Stomach (tissue), 8 donors: ENCODE measurements at regions not wholly inside any gene's neighbourhood (a gene's known extent, or its start where the extent isn't known, plus 50 kb on each side); places are given as distances from the start of the nearest gene placed in this dataset.
"Not testable (repeated sequence)": the region's sequence is repeated elsewhere in the genome, so short reads cannot be mapped to it uniquely, and the experiment has no call there.

Experiments
- DNase-seq, 2 donors: peaks; one replicate each; pipeline versions ENCODE4 v3.0.0 to v3.0.0-alpha.2; 2013 to 2019
- H3K27ac ChIP-seq, 5 donors: fragments of 200-600 bp in 4 of 5; sonication (generic) in 4 of 5; one replicate each; pipeline ENCODE4 v1.5.1; 2013 to 2019; ENCODE audit warnings: mild to moderate bottlenecking in 1 of 5, moderate library complexity in 1 of 5
- H3K27me3 ChIP-seq, 3 donors: fragments of 200-600 bp; sonication (generic); one replicate each; pipeline ENCODE4 v1.5.1; 2017 to 2019; ENCODE audit warnings: mixed run types in 1 of 3
- H3K36me3 ChIP-seq, 4 donors: fragments of 200-600 bp; sonication (generic); 1 replicate in 3 of 4; 2 replicates in 1 of 4; pipeline ENCODE4 v1.5.1; 2016 to 2019
- H3K4me1 ChIP-seq, 4 donors: fragments of 200-600 bp; sonication (generic); one replicate each; pipeline ENCODE4 v1.5.1; 2016 to 2019
- H3K4me3 ChIP-seq, 4 donors: fragments of 200-600 bp; sonication (generic) in 3 of 4; one replicate each; pipeline ENCODE4 v1.5.1; 2016 to 2019; ENCODE audit warnings: mild to moderate bottlenecking in 1 of 4
- H3K9me3 ChIP-seq, 4 donors: fragments of 200-600 bp; sonication (generic); one replicate each; pipeline ENCODE4 v1.5.1; 2016 to 2019
- WGBS, 5 donors: extraction: QIAGEN DNeasy Blood & Tissue Kit in 3 of 5; methylation state at CpG; one replicate each; pipeline versions ENCODE4 v1.1.5 to v1.1.7; 2013 to 2018; 5-methylcytosine and 5-hydroxymethylcytosine counted together
- intact Hi-C: fragments of 100-400 bp; cut with DNase I; formaldehyde crosslinking; loops from one replicate; pipeline ENCODE4 v1.15.1; 2023; ENCODE audit warnings: low total_unique reads
- donor health status: healthy with polysubstance abuse.
- donor health status: Bipolar disorder and iron deficiency.
- donor health status: healthy.

GRCh38 chr2:87611416-87611815, 136.5 kb upstream of the PLGLB2 start:
- intact Hi-C loops, H3K4me3 ChIP-seq, H3K4me1 ChIP-seq, H3K27me3 ChIP-seq, DNase-seq, H3K9me3 ChIP-seq, H3K36me3 ChIP-seq, H3K27ac ChIP-seq: not testable (repeated sequence)
- WGBS, 5 donors, result no CpG with 5 or more reads among the region's 4 CpGs

GRCh38 chr2:87611956-87612355, 135.9 kb upstream of the PLGLB2 start:
- no CpG with 5 or more reads among the region's 2 CpGs for WGBS, 5 donors
- H3K4me3 ChIP-seq, H3K36me3 ChIP-seq, H3K27ac ChIP-seq, intact Hi-C loops, H3K4me1 ChIP-seq, H3K27me3 ChIP-seq, DNase-seq, H3K9me3 ChIP-seq: not testable (repeated sequence)

GRCh38 chr2:87614829-87615434, 133.0 kb upstream of the PLGLB2 start:
- DNase-seq, H3K27ac ChIP-seq, H3K27me3 ChIP-seq, H3K9me3 ChIP-seq, H3K4me3 ChIP-seq, H3K36me3 ChIP-seq, H3K4me1 ChIP-seq, intact Hi-C loops: not testable (repeated sequence)

GRCh38 chr2:87619121-87619520, 128.8 kb upstream of the PLGLB2 start:
- H3K27ac ChIP-seq, H3K36me3 ChIP-seq, intact Hi-C loops, DNase-seq, H3K4me3 ChIP-seq, H3K27me3 ChIP-seq, H3K4me1 ChIP-seq, H3K9me3 ChIP-seq: not testable (repeated sequence)

- H3K9me3 ChIP-seq, H3K27ac ChIP-seq, H3K4me1 ChIP-seq, H3K36me3 ChIP-seq, H3K27me3 ChIP-seq, intact Hi-C loops, H3K4me3 ChIP-seq, DNase-seq: not testable (repeated sequence)
- WGBS, 5 donors, result no CpG with 5 or more reads among the region's 4 CpGs
Observed at GRCh38 chr2:87621139-87621538, 126.7 kb upstream of the PLGLB2 start.

- H3K4me1 ChIP-seq, H3K9me3 ChIP-seq, intact Hi-C loops, H3K27me3 ChIP-seq, DNase-seq, H3K27ac ChIP-seq, H3K36me3 ChIP-seq, H3K4me3 ChIP-seq: not testable (repeated sequence)
- no CpG with 5 or more reads among the region's 4 CpGs for WGBS, 5 donors
Observed at GRCh38 chr2:87622720-87623119, 125.2 kb upstream of the PLGLB2 start.

GRCh38 chr2:87629491-87630458, 118.1 kb upstream of the PLGLB2 start:
- WGBS, 5 donors, result 72 to 81% (median 76%) methylated on average over 5 to 9 of the region's 10 CpGs
- H3K27me3 ChIP-seq, DNase-seq, H3K27ac ChIP-seq, H3K4me1 ChIP-seq, H3K9me3 ChIP-seq, H3K36me3 ChIP-seq, intact Hi-C loops, H3K4me3 ChIP-seq: not testable (repeated sequence)

- H3K27ac ChIP-seq, DNase-seq, H3K36me3 ChIP-seq, H3K27me3 ChIP-seq, H3K9me3 ChIP-seq, intact Hi-C loops, H3K4me3 ChIP-seq, H3K4me1 ChIP-seq: not testable (repeated sequence)
- 80 to 100% methylated on average over 1 of the region's 5 CpGs; no CpG with 5 or more reads in 3 of the 5 donors for WGBS, 5 donors
Observed at GRCh38 chr2:87630892-87631291, 117.0 kb upstream of the PLGLB2 start.

- intact Hi-C loops, H3K4me3 ChIP-seq, H3K4me1 ChIP-seq, H3K9me3 ChIP-seq, H3K27me3 ChIP-seq, H3K36me3 ChIP-seq, DNase-seq, H3K27ac ChIP-seq: not testable (repeated sequence)
- WGBS, 5 donors, result 65 to 87% (median 70%) methylated on average over 1 to 2 of the region's 3 CpGs
Observed at GRCh38 chr2:87631402-87631801, 116.5 kb upstream of the PLGLB2 start.

- H3K27me3 ChIP-seq, H3K27ac ChIP-seq, H3K36me3 ChIP-seq, H3K4me1 ChIP-seq, DNase-seq, H3K4me3 ChIP-seq, intact Hi-C loops, H3K9me3 ChIP-seq: not testable (repeated sequence)
- 76 to 100% (median 92%) methylated on average over 2 to 3 of the region's 3 CpGs for whole genome bisulfite sequencing, 5 donors
Observed at GRCh38 chr2:87633287-87633963, 114.5 kb upstream of the PLGLB2 start.

- H3K4me1 ChIP-seq, intact Hi-C loops, H3K27ac ChIP-seq, H3K9me3 ChIP-seq, DNase-seq, H3K36me3 ChIP-seq, H3K27me3 ChIP-seq, H3K4me3 ChIP-seq: not testable (repeated sequence)
- 78 to 95% (median 84%) methylated on average over 6 of the region's 7 CpGs for WGBS, 5 donors
Observed at GRCh38 chr2:87634106-87634505, 113.8 kb upstream of the PLGLB2 start.
